GM23338 (cell line): ENCODE measurements at regions not wholly inside any gene's neighbourhood (a gene's known extent, or its start where the extent isn't known, plus 50 kb on each side); places are given as distances from the start of the nearest gene placed in this dataset.

ENCODE experiments used
- ATAC-seq: fragments of 200-7000 bp; cut with Tn5 transposase; 3 replicates; pipeline ENCODE4 v1.9.1; 2020
- DNase-seq: peaks from one replicate; pipeline ENCODE4 v3.0.0-alpha.2; 2015; ENCODE audit warnings: low spot score
- H2AFZ ChIP-seq: fragments of 200-600 bp; sonication (generic); 2 replicates; pipeline ENCODE4 v1.8.0; 2016; ENCODE audit warnings: antibody characterized with exemption, mild to moderate bottlenecking, moderate library complexity
- H3F3A ChIP-seq: fragments of 200-600 bp; sonication (generic); replicated peaks from 2 replicates; pipeline ENCODE4 v1.8.0; 2017; ENCODE audit warnings: antibody characterized with exemption, mixed run types, low read depth
- H3K27ac ChIP-seq: fragments of 200-600 bp; sonication (generic); 2 replicates; pipeline ENCODE4 v1.6.1; 2016; ENCODE audit warnings: low read depth
- H3K27me3 ChIP-seq: fragments of 200-600 bp; sonication (generic); 2 replicates; pipeline ENCODE4 v1.8.0; 2016; ENCODE audit warnings: mild to moderate bottlenecking, mixed run types, moderate library complexity; ENCODE audit not compliant: insufficient read depth
- H3K36me3 ChIP-seq: fragments of 200-600 bp; sonication (generic); 2 replicates; pipeline ENCODE4 v1.8.0; 2016; ENCODE audit warnings: mild to moderate bottlenecking; ENCODE audit not compliant: insufficient read depth
- H3K4me1 ChIP-seq: fragments of 200-600 bp; sonication (generic); 2 replicates; pipeline ENCODE4 v1.8.0; 2016; ENCODE audit warnings: mild to moderate bottlenecking, moderate library complexity; ENCODE audit not compliant: insufficient read depth
- H3K4me2 ChIP-seq: fragments of 200-600 bp; sonication (generic); 2 replicates; pipeline ENCODE4 v1.7.1; 2017; ENCODE audit warnings: mixed run types
- H3K4me3 ChIP-seq: fragments of 200-600 bp; sonication (generic); 2 replicates; pipeline ENCODE4 v1.6.1; 2016; ENCODE audit warnings: mixed run types
- H3K79me2 ChIP-seq: fragments of 200-600 bp; sonication (generic); replicated peaks from 2 replicates; pipeline ENCODE4 v1.8.0; 2017; ENCODE audit warnings: mild to moderate bottlenecking; ENCODE audit not compliant: insufficient read depth
- H3K9me2 ChIP-seq: fragments of 200-600 bp; sonication (generic); 2 replicates; pipeline ENCODE4 v1.8.0; 2017; ENCODE audit not compliant: insufficient read depth
- H4K20me1 ChIP-seq: fragments of 200-600 bp; sonication (generic); replicated peaks from 2 replicates; pipeline ENCODE4 v1.8.0; 2017; ENCODE audit warnings: mild to moderate bottlenecking; ENCODE audit not compliant: insufficient read depth
- H3K27ac Mint-ChIP-seq: 2 replicates; pipeline ENCODE4 v1.8.0; 2020; ENCODE audit warnings: inconsistent platforms, mild to moderate bottlenecking, moderate library complexity, mixed read lengths
- H3K27me3 Mint-ChIP-seq: 3 replicates; pipeline ENCODE4 v1.8.0; 2022; ENCODE audit warnings: low read depth, mild to moderate bottlenecking, moderate library complexity, mixed read lengths, inconsistent platforms; ENCODE audit not compliant: insufficient read depth, poor library complexity
- H3K36me3 Mint-ChIP-seq: 3 replicates; pipeline ENCODE4 v1.8.0; 2021; ENCODE audit warnings: low read depth, mild to moderate bottlenecking, inconsistent platforms, moderate library complexity, mixed read lengths
- H3K4me1 Mint-ChIP-seq: 3 replicates; pipeline ENCODE4 v1.8.0; 2020; ENCODE audit warnings: mild to moderate bottlenecking, inconsistent platforms, mixed read lengths
- H3K4me3 Mint-ChIP-seq: 3 replicates; pipeline ENCODE4 v1.8.0; 2021; ENCODE audit warnings: moderate library complexity, mild to moderate bottlenecking, inconsistent platforms, mixed read lengths
- H3K9me3 Mint-ChIP-seq: 3 replicates; pipeline ENCODE4 v1.8.0; 2020; ENCODE audit warnings: moderate library complexity, mild to moderate bottlenecking, inconsistent platforms, mixed read lengths
- CREB1 ChIP-seq: fragments of 250-450 bp; sonication (Bioruptor Pico); IDR thresholded peaks from 2 replicates; pipeline ENCODE4 v1.5.0; 2020; ENCODE audit warnings: low read depth, mild to moderate bottlenecking, moderate library complexity
- ETS1 ChIP-seq: IDR thresholded peaks from 2 replicates; pipeline ENCODE4 v1.6.1; 2016; ENCODE audit warnings: antibody characterized with exemption
- EZH2 ChIP-seq: fragments of 200-600 bp; sonication (generic); IDR thresholded peaks from one replicate; pipeline ENCODE4 v1.8.0; 2017; ENCODE audit warnings: antibody characterized with exemption, mild to moderate bottlenecking, low read depth; ENCODE audit not compliant: unreplicated experiment
- EZH2phosphoT487 ChIP-seq: fragments of 200-600 bp; sonication (generic); IDR thresholded peaks from one replicate; pipeline ENCODE4 v1.8.1; 2018; ENCODE audit warnings: antibody characterized with exemption; ENCODE audit not compliant: unreplicated experiment
- JUNB ChIP-seq: IDR thresholded peaks from one replicate; pipeline ENCODE4 v1.6.1; 2016; ENCODE audit warnings: antibody characterized with exemption; ENCODE audit not compliant: unreplicated experiment
- NANOG ChIP-seq: IDR thresholded peaks from 2 replicates; pipeline ENCODE4 v1.6.1; 2016; ENCODE audit warnings: antibody characterized with exemption, borderline replicate concordance
- POLR2AphosphoS5 ChIP-seq: IDR thresholded peaks from 2 replicates; pipeline ENCODE4 v1.6.1; 2016; ENCODE audit warnings: antibody characterized with exemption, low read depth
- REST ChIP-seq: IDR thresholded peaks from one replicate; pipeline ENCODE4 v1.6.1; 2018; ENCODE audit warnings: antibody characterized with exemption; ENCODE audit not compliant: unreplicated experiment
- STAT1 ChIP-seq: IDR thresholded peaks from one replicate; pipeline ENCODE4 v1.6.1; 2016; ENCODE audit warnings: antibody characterized with exemption; ENCODE audit not compliant: unreplicated experiment
- ZNF114 ChIP-seq: fragments of 250-450 bp; sonication (Bioruptor Pico); IDR thresholded peaks from 2 replicates; pipeline ENCODE4 v1.5.0; 2020; ENCODE audit warnings: mild to moderate bottlenecking, moderate library complexity

- Mint-ChIP-seq H3K4me3 (no peak overlapping the region), H3K9me3 (no peaks in the 10 kb centered on the region), H3K27me3 (no peaks in the 10 kb centered on the region), H3K4me1 (peaks cover 16% of the 10 kb centered on the region), H3K27ac (no peak overlapping the region), H3K36me3 (no peaks in the 10 kb centered on the region; the same call in 2 of the 3 replicates)
- no peaks in the 10 kb centered on the region for H4K20me1 ChIP-seq
- H3K4me2 ChIP-seq, result no peak overlapping the region
- H3K4me1 ChIP-seq, result no peaks in the 10 kb centered on the region
- no peaks in the 10 kb centered on the region for H3K79me2 ChIP-seq
- H3K36me3 ChIP-seq, result no peaks in the 10 kb centered on the region
- TF ChIP-seq REST (no peak), CREB1 (CRISPR knock-in tag) (no peak), POLR2AphosphoS5 (no peak), JUNB (no peak), EZH2 (no peak)
- H2AFZ ChIP-seq, result no peak overlapping the region
- H3K4me3 ChIP-seq, result no peak overlapping the region
- ATAC-seq (no peak), DNase-seq (no peak)
- H3K9me2 ChIP-seq, result no peaks in the 10 kb centered on the region
- H3K27ac ChIP-seq, result no peak overlapping the region
- no peaks in the 10 kb centered on the region for H3K27me3 ChIP-seq
- H3F3A ChIP-seq, result no peaks in the 10 kb centered on the region
These were observed 120.5 kb downstream of the DISP1 start for GRCh38 chr1:222935239-222935900.

- H3K9me3 Mint-ChIP-seq, result no peaks in the 10 kb centered on the region
- H3K27me3 Mint-ChIP-seq, result no peaks in the 10 kb centered on the region
- Histone ChIP-seq H4K20me1 (no peaks in the 10 kb centered on the region), H3K4me1 (no peaks in the 10 kb centered on the region; the same call in 1 of the 2 replicates), H3K9me2 (no peaks in the 10 kb centered on the region), H3K79me2 (no peaks in the 10 kb centered on the region), H2AFZ (no peak overlapping the region), H3K36me3 (no peaks in the 10 kb centered on the region), H3K27me3 (no peaks in the 10 kb centered on the region), H3K4me3 (no peak overlapping the region), H3F3A (no peaks in the 10 kb centered on the region), H3K27ac (no peak overlapping the region), H3K4me2 (no peak overlapping the region)
- H3K4me3 Mint-ChIP-seq, result no peak overlapping the region
- DNase-seq (no peak), ATAC-seq (no peak)
- H3K4me1 Mint-ChIP-seq, result peaks cover 14% of the 10 kb centered on the region
- H3K36me3 Mint-ChIP-seq, result no peaks in the 10 kb centered on the region; the same call in 2 of the 3 replicates
- H3K27ac Mint-ChIP-seq, result no peak overlapping the region
- TF ChIP-seq EZH2phosphoT487 (no peak), NANOG (no peak), POLR2AphosphoS5 (no peak), STAT1 (no peak), ZNF114 (CRISPR knock-in tag) (no peak), REST (no peak), ETS1 (no peak), EZH2 (no peak)
These were observed 121.2 kb downstream of the DISP1 start for GRCh38 chr1:222936042-222936441.
